ENCODE measurements at regions not wholly inside any gene's neighbourhood (a gene's known extent, or its start where the extent isn't known, plus 50 kb on each side); places are given as distances from the start of the nearest gene placed in this dataset.

DNA sequence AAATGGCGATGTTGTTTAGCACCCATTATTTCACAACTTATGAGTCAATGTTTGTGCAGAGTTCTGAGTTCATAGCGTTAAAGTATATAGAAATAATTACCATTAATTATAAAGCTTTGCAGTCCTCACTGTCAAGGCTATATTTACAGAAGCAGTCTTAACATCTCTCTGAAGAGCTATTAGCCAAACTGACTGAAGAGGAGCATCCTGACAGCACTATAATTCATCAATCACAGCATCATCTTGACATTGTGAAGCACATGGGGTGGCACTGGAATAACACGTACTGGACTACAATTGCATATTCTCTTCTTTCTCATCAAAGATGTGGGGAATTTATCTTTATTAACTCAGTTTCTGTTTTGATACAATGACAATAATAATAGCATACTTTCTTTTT lies 260.6 kb upstream of the MME start:
- TF ChIP-seq, protein P1, sequence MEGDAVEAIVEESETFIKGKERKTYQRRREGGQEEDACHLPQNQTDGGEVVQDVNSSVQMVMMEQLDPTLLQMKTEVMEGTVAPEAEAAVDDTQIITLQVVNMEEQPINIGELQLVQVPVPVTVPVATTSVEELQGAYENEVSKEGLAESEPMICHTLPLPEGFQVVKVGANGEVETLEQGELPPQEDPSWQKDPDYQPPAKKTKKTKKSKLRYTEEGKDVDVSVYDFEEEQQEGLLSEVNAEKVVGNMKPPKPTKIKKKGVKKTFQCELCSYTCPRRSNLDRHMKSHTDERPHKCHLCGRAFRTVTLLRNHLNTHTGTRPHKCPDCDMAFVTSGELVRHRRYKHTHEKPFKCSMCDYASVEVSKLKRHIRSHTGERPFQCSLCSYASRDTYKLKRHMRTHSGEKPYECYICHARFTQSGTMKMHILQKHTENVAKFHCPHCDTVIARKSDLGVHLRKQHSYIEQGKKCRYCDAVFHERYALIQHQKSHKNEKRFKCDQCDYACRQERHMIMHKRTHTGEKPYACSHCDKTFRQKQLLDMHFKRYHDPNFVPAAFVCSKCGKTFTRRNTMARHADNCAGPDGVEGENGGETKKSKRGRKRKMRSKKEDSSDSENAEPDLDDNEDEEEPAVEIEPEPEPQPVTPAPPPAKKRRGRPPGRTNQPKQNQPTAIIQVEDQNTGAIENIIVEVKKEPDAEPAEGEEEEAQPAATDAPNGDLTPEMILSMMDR (IDR thresholded peaks at IDR 0.05), result no peak
- TF ChIP-seq POLR2A (IDR thresholded peaks at IDR 0.05), result no peak
